ENCODE measurements at regions not wholly inside any gene's neighbourhood (a gene's known extent, or its start where the extent isn't known, plus 50 kb on each side); places are given as distances from the start of the nearest gene placed in this dataset.

- TF ChIP-seq CTCF (conservative IDR thresholded peaks at IDR 0.05) (no peak), EZH2 (IDR thresholded peaks at IDR 0.05; ENCODE audit: low read depth) (no peak)
- peaks cover 25% of the 10 kb centered on the region for H3K27me3 ChIP-seq (ENCODE audit: insufficient read depth, low read depth)
- POLR2A ChIA-PET (ENCODE audit: unreplicated experiment), result no interaction called here
- no peak overlapping the region for H2AFZ ChIP-seq
- H3K79me2 ChIP-seq (ENCODE audit: low read depth), result no peaks in the 10 kb centered on the region
- no peaks in the 10 kb centered on the region for H3K9me2 ChIP-seq (ENCODE audit: insufficient read depth)
- no peak overlapping the region for H3K4me2 ChIP-seq
- no peak overlapping the region for H3K27ac ChIP-seq
- H3K9me3 ChIP-seq (ENCODE audit: insufficient read depth, low read depth), result no peaks in the 10 kb centered on the region
- intact Hi-C loops (cut with micrococcal nuclease; ENCODE audit: unreplicated experiment), result no loop called here
- no peaks in the 10 kb centered on the region for H3K4me1 ChIP-seq (replicated peaks; ENCODE audit: insufficient read depth)
- CTCF ChIA-PET, result no interaction called here
- no peaks in the 10 kb centered on the region for H3F3A ChIP-seq (ENCODE audit: insufficient read depth, low read depth)
- BruUV-seq (replicated peaks), result no TSS peak
- no peaks in the 10 kb centered on the region for H3K36me3 ChIP-seq (ENCODE audit: low read depth)
- no peaks in the 10 kb centered on the region for H4K20me1 ChIP-seq (ENCODE audit: insufficient read depth)
- H3K4me3 ChIP-seq, result no peak overlapping the region
- DNase-seq, result no peak
These were observed 97.1 kb upstream of the COG2 start for GRCh38 chr1:230545181-230545580.

DNA sequence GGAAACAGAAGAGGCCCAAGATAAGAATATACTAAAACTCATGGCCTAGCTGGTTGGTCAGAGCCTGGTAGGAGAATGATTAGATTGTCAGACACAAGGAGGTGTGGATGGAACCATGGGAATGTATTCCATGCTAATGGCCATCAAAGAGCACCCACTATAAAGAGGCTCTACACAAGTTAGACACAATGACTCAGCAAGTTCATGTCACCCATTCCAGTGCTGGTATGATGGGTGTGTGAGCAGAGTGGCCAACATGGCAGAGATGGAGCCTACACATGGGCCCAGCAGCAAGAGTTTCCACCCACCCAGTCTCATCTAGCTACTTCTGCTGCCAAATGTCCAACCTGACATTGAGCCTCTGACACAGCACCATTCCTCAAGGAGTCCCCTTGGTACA lies 97.5 kb upstream of the COG2 start:
- Histone ChIP-seq H3K36me3 (ENCODE audit: low read depth) (no peaks in the 10 kb centered on the region), H3F3A (ENCODE audit: insufficient read depth, low read depth) (no peaks in the 10 kb centered on the region), H3K4me1 (replicated peaks; ENCODE audit: insufficient read depth) (no peaks in the 10 kb centered on the region), H3K4me3 (no peak overlapping the region), H3K9me2 (ENCODE audit: insufficient read depth) (no peaks in the 10 kb centered on the region), H2AFZ (no peak overlapping the region), H3K79me2 (ENCODE audit: low read depth) (no peaks in the 10 kb centered on the region), H3K27me3 (ENCODE audit: insufficient read depth, low read depth) (peaks cover 27% of the 10 kb centered on the region), H4K20me1 (ENCODE audit: insufficient read depth) (no peaks in the 10 kb centered on the region), H3K9me3 (ENCODE audit: insufficient read depth, low read depth) (no peaks in the 10 kb centered on the region), H3K4me2 (no peak overlapping the region), H3K27ac (no peak overlapping the region)
- ChIA-PET POLR2A (ENCODE audit: unreplicated experiment) (no interaction called here), CTCF (no interaction called here)
- no TSS peak for BruUV-seq (replicated peaks)
- TF ChIP-seq EZH2 (IDR thresholded peaks at IDR 0.05; ENCODE audit: low read depth) (no peak), CTCF (conservative IDR thresholded peaks at IDR 0.05) (no peak)
- intact Hi-C loops (cut with micrococcal nuclease; ENCODE audit: unreplicated experiment), result no loop called here
- DNase-seq, result no peak

- CTCF ChIA-PET, result no interaction called here
- POLR2A ChIA-PET (ENCODE audit: unreplicated experiment), result no interaction called here
- no peak overlapping the region for H3K4me2 ChIP-seq
- H3K27ac ChIP-seq, result no peak overlapping the region
- intact Hi-C loops (cut with micrococcal nuclease; ENCODE audit: unreplicated experiment), result no loop called here
- TF ChIP-seq EZH2 (IDR thresholded peaks at IDR 0.05; ENCODE audit: low read depth) (no peak), CTCF (conservative IDR thresholded peaks at IDR 0.05) (no peak)
- DNase-seq, result no peak
- no peaks in the 10 kb centered on the region for H3K79me2 ChIP-seq (ENCODE audit: low read depth)
- H3F3A ChIP-seq (ENCODE audit: insufficient read depth, low read depth), result no peaks in the 10 kb centered on the region
- no TSS peak for BruUV-seq (replicated peaks)
- no peaks in the 10 kb centered on the region for H3K9me2 ChIP-seq (ENCODE audit: insufficient read depth)
- peaks cover 12% of the 10 kb centered on the region; the same call in 1 of the 2 replicates for H3K27me3 ChIP-seq (ENCODE audit: insufficient read depth, low read depth)
- no peaks in the 10 kb centered on the region for H3K36me3 ChIP-seq (ENCODE audit: low read depth)
- no peaks in the 10 kb centered on the region for H3K9me3 ChIP-seq (ENCODE audit: insufficient read depth, low read depth)
- no peaks in the 10 kb centered on the region for H4K20me1 ChIP-seq (ENCODE audit: insufficient read depth)
- no peak overlapping the region for H3K4me3 ChIP-seq
- H2AFZ ChIP-seq, result no peak overlapping the region
- H3K4me1 ChIP-seq (replicated peaks; ENCODE audit: insufficient read depth), result no peaks in the 10 kb centered on the region
These were observed 99.2 kb upstream of the COG2 start for GRCh38 chr1:230543085-230543484.
